Neural progenitor cell (in vitro differentiated cells): ENCODE measurements at regions not wholly inside any gene's neighbourhood (a gene's known extent, or its start where the extent isn't known, plus 50 kb on each side); places are given as distances from the start of the nearest gene placed in this dataset.
"Not testable (repeated sequence)": the region's sequence is repeated elsewhere in the genome, so short reads cannot be mapped to it uniquely, and the experiment has no call there.

ENCODE experiments used
- DNase-seq: peaks from one replicate; pipeline ENCODE4 v3.0.0-alpha.2; 2016; ENCODE audit warnings: low spot score
- H2AFZ ChIP-seq: fragments of 200-600 bp; sonication (generic); replicated peaks from 2 replicates; pipeline ENCODE4 v1.6.1; 2016; ENCODE audit warnings: antibody characterized with exemption
- H3F3A ChIP-seq: fragments of 200-600 bp; sonication (generic); 2 replicates; pipeline ENCODE4 v1.6.1; 2016; ENCODE audit warnings: antibody characterized with exemption, low read depth
- H3K27ac ChIP-seq: fragments of 200-600 bp; sonication (generic); 2 replicates; pipeline ENCODE4 v1.5.1; 2016; ENCODE audit warnings: mild to moderate bottlenecking
- H3K27me3 ChIP-seq: fragments of 200-600 bp; sonication (generic); 2 replicates; pipeline ENCODE4 v1.6.1; 2016; ENCODE audit warnings: mild to moderate bottlenecking, moderate library complexity
- H3K36me3 ChIP-seq: fragments of 200-600 bp; sonication (generic); 2 replicates; pipeline ENCODE4 v1.5.1; 2016
- H3K4me1 ChIP-seq: fragments of 200-600 bp; sonication (generic); 2 replicates; pipeline ENCODE4 v1.6.1; 2016; ENCODE audit warnings: mixed run types
- H3K4me2 ChIP-seq: fragments of 200-600 bp; sonication (generic); 2 replicates; pipeline ENCODE4 v1.6.1; 2016
- H3K4me3 ChIP-seq: fragments of 200-600 bp; sonication (generic); 2 replicates; pipeline ENCODE4 v1.5.1; 2016
- H3K79me2 ChIP-seq: fragments of 200-600 bp; sonication (generic); 2 replicates; pipeline ENCODE4 v1.6.1; 2016; ENCODE audit warnings: low read depth
- H3K9ac ChIP-seq: fragments of 200-600 bp; sonication (generic); 2 replicates; pipeline ENCODE4 v1.6.1; 2016
- H3K9me3 ChIP-seq: fragments of 200-600 bp; sonication (generic); 2 replicates; pipeline ENCODE4 v1.5.1; 2016; ENCODE audit warnings: low read depth
- H4K20me1 ChIP-seq: fragments of 200-600 bp; sonication (generic); 2 replicates; pipeline ENCODE4 v1.6.1; 2016; ENCODE audit warnings: low read depth
- H3K27ac Mint-ChIP-seq: 3 replicates; pipeline ENCODE4 v1.8.0; 2021; ENCODE audit warnings: mixed read lengths
- H3K27me3 Mint-ChIP-seq: 2 replicates; pipeline ENCODE4 v1.8.0; 2022; ENCODE audit warnings: low read depth, mild to moderate bottlenecking, inconsistent platforms, moderate library complexity, mixed read lengths; ENCODE audit not compliant: insufficient read depth
- H3K36me3 Mint-ChIP-seq: 3 replicates; pipeline ENCODE4 v1.8.0; 2021; ENCODE audit warnings: mixed read lengths
- H3K4me1 Mint-ChIP-seq: 3 replicates; pipeline ENCODE4 v1.8.0; 2021; ENCODE audit warnings: mixed read lengths
- H3K4me3 Mint-ChIP-seq: 3 replicates; pipeline ENCODE4 v1.8.0; 2021; ENCODE audit warnings: mild to moderate bottlenecking, moderate library complexity, mixed read lengths
- H3K9me3 Mint-ChIP-seq: 3 replicates; pipeline ENCODE4 v1.8.0; 2020; ENCODE audit warnings: mixed read lengths
- EZH2 ChIP-seq: fragments of 200-600 bp; sonication (generic); IDR thresholded peaks from 2 replicates; pipeline ENCODE4 v1.6.1; 2017; ENCODE audit warnings: antibody characterized with exemption, mild to moderate bottlenecking, moderate library complexity
- EZH2phosphoT487 ChIP-seq: fragments of 200-600 bp; sonication (generic); IDR thresholded peaks from 2 replicates; pipeline ENCODE4 v1.6.1; 2017; ENCODE audit warnings: antibody characterized with exemption
- TF ChIP-seq, protein P1 (sequence below): fragments of 200-600 bp; sonication (generic); IDR thresholded peaks from 2 replicates; pipeline ENCODE4 v1.5.1; 2017; ENCODE audit warnings: antibody characterized with exemption, mild to moderate bottlenecking

DNA sequence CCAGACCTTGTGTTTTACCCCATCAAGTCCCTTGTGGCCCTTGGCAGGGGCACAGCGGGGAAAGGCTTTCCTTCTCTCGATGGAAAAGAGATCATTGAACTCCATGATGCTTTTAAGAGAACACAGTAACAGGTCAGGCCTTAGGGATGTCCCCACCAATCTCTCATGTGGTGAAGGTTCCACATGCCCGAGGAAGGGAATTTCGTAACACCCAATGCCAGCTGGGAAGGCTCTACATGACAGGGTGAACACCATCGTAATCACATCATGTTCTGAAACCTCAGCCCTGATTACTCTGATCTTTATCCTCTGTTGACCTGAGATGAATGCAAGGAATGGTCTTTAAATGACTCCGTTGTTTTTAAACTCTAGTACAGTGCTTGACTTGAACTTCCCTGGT, 105.5 kb upstream of the SPAG17 start:
- no peak overlapping the region for H2AFZ ChIP-seq
- Mint-ChIP-seq H3K27ac (no peak overlapping the region), H3K4me3 (no peak overlapping the region), H3K9me3 (no peaks in the 10 kb centered on the region), H3K36me3 (no peaks in the 10 kb centered on the region), H3K27me3 (no peaks in the 10 kb centered on the region), H3K4me1 (peaks cover 9% of the 10 kb centered on the region)
- H3K4me1 ChIP-seq, result no peaks in the 10 kb centered on the region
- no peaks in the 10 kb centered on the region for H3K27me3 ChIP-seq
- H3K4me3 ChIP-seq, result no peak overlapping the region
- no peaks in the 10 kb centered on the region for H4K20me1 ChIP-seq
- H3K27ac ChIP-seq, result no peak overlapping the region
- H3K36me3 ChIP-seq, result no peaks in the 10 kb centered on the region
- no peak overlapping the region for H3K4me2 ChIP-seq
- TF ChIP-seq EZH2 (no peak), EZH2phosphoT487 (no peak)
- TF ChIP-seq, protein P1, sequence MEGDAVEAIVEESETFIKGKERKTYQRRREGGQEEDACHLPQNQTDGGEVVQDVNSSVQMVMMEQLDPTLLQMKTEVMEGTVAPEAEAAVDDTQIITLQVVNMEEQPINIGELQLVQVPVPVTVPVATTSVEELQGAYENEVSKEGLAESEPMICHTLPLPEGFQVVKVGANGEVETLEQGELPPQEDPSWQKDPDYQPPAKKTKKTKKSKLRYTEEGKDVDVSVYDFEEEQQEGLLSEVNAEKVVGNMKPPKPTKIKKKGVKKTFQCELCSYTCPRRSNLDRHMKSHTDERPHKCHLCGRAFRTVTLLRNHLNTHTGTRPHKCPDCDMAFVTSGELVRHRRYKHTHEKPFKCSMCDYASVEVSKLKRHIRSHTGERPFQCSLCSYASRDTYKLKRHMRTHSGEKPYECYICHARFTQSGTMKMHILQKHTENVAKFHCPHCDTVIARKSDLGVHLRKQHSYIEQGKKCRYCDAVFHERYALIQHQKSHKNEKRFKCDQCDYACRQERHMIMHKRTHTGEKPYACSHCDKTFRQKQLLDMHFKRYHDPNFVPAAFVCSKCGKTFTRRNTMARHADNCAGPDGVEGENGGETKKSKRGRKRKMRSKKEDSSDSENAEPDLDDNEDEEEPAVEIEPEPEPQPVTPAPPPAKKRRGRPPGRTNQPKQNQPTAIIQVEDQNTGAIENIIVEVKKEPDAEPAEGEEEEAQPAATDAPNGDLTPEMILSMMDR, result no peak
- H3F3A ChIP-seq, result no peaks in the 10 kb centered on the region
- H3K9ac ChIP-seq, result no peak overlapping the region
- DNase-seq, result no peak
- no peaks in the 10 kb centered on the region for H3K9me3 ChIP-seq
- no peaks in the 10 kb centered on the region for H3K79me2 ChIP-seq

GRCh38 chr1:118290046-118290445, 105.0 kb upstream of the SPAG17 start:
- no peaks in the 10 kb centered on the region for H3K9me3 Mint-ChIP-seq
- Histone ChIP-seq H3K9ac (no peak overlapping the region), H3K9me3 (no peaks in the 10 kb centered on the region), H3F3A (no peaks in the 10 kb centered on the region), H3K36me3 (no peaks in the 10 kb centered on the region), H3K4me2 (no peak overlapping the region), H4K20me1 (no peaks in the 10 kb centered on the region), H3K4me1 (no peaks in the 10 kb centered on the region), H2AFZ (no peak overlapping the region), H3K27me3 (no peaks in the 10 kb centered on the region), H3K27ac (no peak overlapping the region), H3K4me3 (no peak overlapping the region), H3K79me2 (no peaks in the 10 kb centered on the region)
- no peak for DNase-seq
- H3K27me3 Mint-ChIP-seq, result no peaks in the 10 kb centered on the region
- no peaks in the 10 kb centered on the region for H3K36me3 Mint-ChIP-seq
- H3K4me3 Mint-ChIP-seq, result no peak overlapping the region
- H3K27ac Mint-ChIP-seq, result no peak overlapping the region
- peaks cover 9% of the 10 kb centered on the region for H3K4me1 Mint-ChIP-seq
- no peak for TF ChIP-seq EZH2phosphoT487
- TF ChIP-seq EZH2, result no peak
- TF ChIP-seq, protein P1, result no peak

DNA sequence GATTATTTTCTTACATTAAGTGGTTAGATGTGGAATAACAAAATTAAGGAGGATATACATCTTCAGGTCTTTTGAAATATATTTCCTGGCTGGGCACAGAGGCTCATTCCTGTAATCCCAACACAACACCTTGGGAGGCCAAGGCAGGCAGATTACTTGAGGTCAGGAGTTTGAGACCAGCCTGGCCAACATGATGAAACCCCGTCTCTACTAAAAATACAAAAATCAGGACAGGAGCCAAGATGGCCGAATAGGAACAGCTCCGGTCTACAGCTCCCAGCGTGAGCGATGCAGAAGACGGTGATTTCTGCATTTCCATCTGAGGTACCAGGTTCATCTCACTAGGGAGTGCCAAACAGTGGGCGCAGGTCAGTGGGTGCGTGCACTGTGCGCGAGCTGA, 95.6 kb upstream of the SPAG17 start:
- H3K27ac Mint-ChIP-seq, H2AFZ ChIP-seq, H3K4me3 Mint-ChIP-seq: not testable (repeated sequence)

GRCh38 chr1:118275472-118276115, 90.6 kb upstream of the SPAG17 start:
- Histone ChIP-seq H3K79me2 (no peaks in the 10 kb centered on the region), H3K36me3 (no peaks in the 10 kb centered on the region)
- H3K9me3 Mint-ChIP-seq, result peaks cover 1% of the 10 kb centered on the region

More for the DNA sequence above, 95.6 kb upstream of the SPAG17 start:
- H3K4me1 ChIP-seq, H3K9ac ChIP-seq, H3K4me2 ChIP-seq, H3K27me3 Mint-ChIP-seq, H3K9me3 ChIP-seq, H3K9me3 Mint-ChIP-seq, H3K4me3 ChIP-seq, H3K27ac ChIP-seq, H3K36me3 ChIP-seq, DNase-seq, H3K36me3 Mint-ChIP-seq, H3K79me2 ChIP-seq, H3K27me3 ChIP-seq, H3F3A ChIP-seq, H3K4me1 Mint-ChIP-seq, H4K20me1 ChIP-seq: not testable (repeated sequence)

More at GRCh38 chr1:118275472-118276115, 90.6 kb upstream of the SPAG17 start:
- Histone ChIP-seq H3K9me3 (no peaks in the 10 kb centered on the region), H3K27me3 (no peaks in the 10 kb centered on the region), H3K27ac (no peak overlapping the region), H3K9ac (no peak overlapping the region), H3K4me2 (no peak overlapping the region), H3K4me1 (no peaks in the 10 kb centered on the region), H4K20me1 (no peaks in the 10 kb centered on the region), H2AFZ (no peak overlapping the region), H3K4me3 (no peak overlapping the region), H3F3A (no peaks in the 10 kb centered on the region)
- H3K4me1 Mint-ChIP-seq, result no peaks in the 10 kb centered on the region
- TF ChIP-seq EZH2phosphoT487, result no peak
- TF ChIP-seq, protein P1, result no peak
- no peak overlapping the region for H3K27ac Mint-ChIP-seq
- peaks cover 2% of the 10 kb centered on the region for H3K27me3 Mint-ChIP-seq
- H3K4me3 Mint-ChIP-seq, result no peak overlapping the region
- no peaks in the 10 kb centered on the region for H3K36me3 Mint-ChIP-seq
- DNase-seq, result no peak
